OCI-LY1 (cell line): ENCODE measurements at regions not wholly inside any gene's neighbourhood (a gene's known extent, or its start where the extent isn't known, plus 50 kb on each side); places are given as distances from the start of the nearest gene placed in this dataset.

Source experiments
- EZH2 ChIP-seq: fragments of 200-600 bp; sonication (generic), shearing (Covaris generic); IDR thresholded peaks from 2 replicates; pipeline ENCODE4 v1.8.0; 2017; ENCODE audit warnings: borderline replicate concordance, mixed run types, mild to moderate bottlenecking, antibody characterized with exemption, low read length, moderate library complexity, mixed read lengths
- TF ChIP-seq, protein P1 (sequence below): fragments of 200-600 bp; sonication (generic), shearing (Covaris generic); IDR thresholded peaks from 2 replicates; pipeline ENCODE4 v1.5.1; 2017; ENCODE audit warnings: mild to moderate bottlenecking, antibody characterized with exemption, low read length, moderate library complexity, mixed read lengths

DNA sequence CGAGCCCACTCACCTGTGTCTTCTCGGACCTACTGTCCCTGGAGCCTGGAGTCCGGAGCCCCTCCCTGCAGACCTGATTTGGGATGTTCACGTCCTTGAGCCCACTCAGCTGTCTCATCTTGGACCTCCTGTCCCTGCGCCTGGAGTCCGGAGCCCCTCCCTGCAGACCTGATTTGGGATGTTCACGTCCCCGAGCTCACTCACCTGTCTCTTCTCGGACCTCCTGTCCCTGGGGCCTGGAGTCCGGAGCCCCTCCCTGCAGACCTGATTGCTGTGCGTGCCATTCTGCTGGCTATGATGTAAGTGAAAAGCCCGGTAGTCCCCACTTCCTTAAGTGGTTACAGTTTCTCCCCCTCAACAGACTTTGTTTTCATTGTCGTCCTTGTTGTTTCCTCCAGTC lies 867.1 kb downstream of the BRD1 start:
- TF ChIP-seq, protein P1, sequence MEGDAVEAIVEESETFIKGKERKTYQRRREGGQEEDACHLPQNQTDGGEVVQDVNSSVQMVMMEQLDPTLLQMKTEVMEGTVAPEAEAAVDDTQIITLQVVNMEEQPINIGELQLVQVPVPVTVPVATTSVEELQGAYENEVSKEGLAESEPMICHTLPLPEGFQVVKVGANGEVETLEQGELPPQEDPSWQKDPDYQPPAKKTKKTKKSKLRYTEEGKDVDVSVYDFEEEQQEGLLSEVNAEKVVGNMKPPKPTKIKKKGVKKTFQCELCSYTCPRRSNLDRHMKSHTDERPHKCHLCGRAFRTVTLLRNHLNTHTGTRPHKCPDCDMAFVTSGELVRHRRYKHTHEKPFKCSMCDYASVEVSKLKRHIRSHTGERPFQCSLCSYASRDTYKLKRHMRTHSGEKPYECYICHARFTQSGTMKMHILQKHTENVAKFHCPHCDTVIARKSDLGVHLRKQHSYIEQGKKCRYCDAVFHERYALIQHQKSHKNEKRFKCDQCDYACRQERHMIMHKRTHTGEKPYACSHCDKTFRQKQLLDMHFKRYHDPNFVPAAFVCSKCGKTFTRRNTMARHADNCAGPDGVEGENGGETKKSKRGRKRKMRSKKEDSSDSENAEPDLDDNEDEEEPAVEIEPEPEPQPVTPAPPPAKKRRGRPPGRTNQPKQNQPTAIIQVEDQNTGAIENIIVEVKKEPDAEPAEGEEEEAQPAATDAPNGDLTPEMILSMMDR = no peak
- no peak for TF ChIP-seq EZH2
